ENCODE measurements at regions not wholly inside any gene's neighbourhood (a gene's known extent, or its start where the extent isn't known, plus 50 kb on each side); places are given as distances from the start of the nearest gene placed in this dataset.

GRCh38 chr7:157486007-157486755 is 149.4 kb downstream of the DNAJB6 start:
- no peak for TF ChIP-seq POLR2A (IDR thresholded peaks at IDR 0.05; ENCODE audit: low read depth, low read length)
- TF ChIP-seq TAF1 (IDR thresholded peaks at IDR 0.05; ENCODE audit: borderline replicate concordance, low read depth, low read length): no peak

Measured in GM12892 (cell line).